HUDEP-2 (cell line): ENCODE measurements at regions not wholly inside any gene's neighbourhood (a gene's known extent, or its start where the extent isn't known, plus 50 kb on each side); places are given as distances from the start of the nearest gene placed in this dataset.
"Not testable (repeated sequence)": the region's sequence is repeated elsewhere in the genome, so short reads cannot be mapped to it uniquely, and the experiment has no call there.

Source experiments
- DNase-seq, 76 experiments: peaks; one replicate each; lab custom pipeline; 2025; ENCODE audit not compliant: unreplicated experiment in 76 of 76; lab: John Stamatoyannopoulos, UW

DNA sequence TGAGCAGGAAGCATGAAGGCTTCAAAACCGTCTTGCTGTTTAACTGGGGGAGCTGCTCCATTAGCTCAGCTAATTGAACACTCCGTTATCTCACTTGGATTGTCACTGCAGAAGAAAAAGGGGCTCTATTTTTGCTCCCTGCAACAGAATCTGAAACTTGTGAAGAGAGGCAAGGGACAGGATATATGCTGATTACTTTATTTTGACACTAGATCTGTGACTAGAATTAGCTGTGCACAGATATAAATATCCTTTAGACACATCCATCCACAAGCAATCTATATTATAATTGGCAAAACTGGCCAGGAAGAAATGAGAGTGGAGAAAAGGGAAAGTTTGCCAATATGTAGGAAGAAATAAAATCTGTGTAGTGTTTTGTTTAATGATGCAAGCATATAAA is 700.1 kb upstream of the CHAC2 start:
- no peak for DNase-seq

DNA sequence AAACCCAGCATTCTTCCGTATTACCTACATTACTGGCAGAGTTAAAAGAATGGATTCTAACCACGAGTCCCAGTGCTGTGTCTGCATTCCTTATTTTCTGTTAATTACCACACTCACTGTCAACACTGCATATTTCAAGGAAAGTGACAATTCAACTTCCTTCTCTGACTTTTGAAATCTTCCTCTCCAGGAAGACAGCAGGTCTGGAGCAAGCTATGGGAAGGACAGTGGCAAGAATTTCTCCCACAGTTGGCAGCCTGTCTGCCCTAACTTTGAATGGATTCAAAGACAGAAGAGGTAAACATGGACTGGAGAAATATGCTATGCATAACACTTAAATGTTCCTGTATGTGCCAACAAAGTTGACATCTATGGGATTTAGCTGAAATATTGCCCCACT is 700.5 kb upstream of the CHAC2 start:
- no peak for DNase-seq

- DNase-seq: no peak
Measured at GRCh38 chr2:53064154-53064553, 703.5 kb upstream of the CHAC2 start.

GRCh38 chr2:53058526-53058925 is 709.1 kb upstream of the CHAC2 start:
- no peak for DNase-seq

- DNase-seq: no peak
Measured at GRCh38 chr2:53053937-53054336, 713.7 kb upstream of the CHAC2 start.

DNA sequence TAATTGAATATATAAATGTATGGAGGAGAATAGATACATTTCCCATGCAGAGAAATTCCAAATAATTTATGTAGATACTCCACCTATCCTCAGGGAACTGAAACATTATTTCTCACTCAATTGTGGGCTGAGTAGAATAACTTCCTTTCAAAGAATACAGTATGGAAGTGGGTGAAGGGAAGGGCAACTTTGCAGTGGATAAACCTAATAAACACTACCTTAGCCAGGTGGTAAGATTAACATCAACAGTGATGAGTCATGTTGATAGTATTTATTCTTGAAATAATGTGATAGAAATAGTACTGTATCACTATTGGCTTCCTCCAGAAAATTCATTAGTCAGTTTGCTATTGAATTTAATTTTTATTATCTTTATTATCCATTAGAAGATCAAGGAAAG is 716.4 kb upstream of the CHAC2 start:
- no peak for DNase-seq

GRCh38 chr2:53040536-53041229 is 726.9 kb upstream of the CHAC2 start:
- DNase-seq: no peak

GRCh38 chr2:53036196-53036595 is 731.4 kb upstream of the CHAC2 start:
- DNase-seq: no peak

GRCh38 chr2:53035153-53035552 is 732.5 kb upstream of the CHAC2 start:
- no peak for DNase-seq

GRCh38 chr2:53033411-53033810 is 734.2 kb upstream of the CHAC2 start:
- DNase-seq: no peak

GRCh38 chr2:53028746-53029423 is 738.7 kb upstream of the CHAC2 start:
- DNase-seq: no peak

- DNase-seq: no peak
Measured at GRCh38 chr2:53028225-53028624, 739.4 kb upstream of the CHAC2 start.

GRCh38 chr2:53022248-53022647 is 745.4 kb upstream of the CHAC2 start:
- DNase-seq: not testable (repeated sequence)

DNA sequence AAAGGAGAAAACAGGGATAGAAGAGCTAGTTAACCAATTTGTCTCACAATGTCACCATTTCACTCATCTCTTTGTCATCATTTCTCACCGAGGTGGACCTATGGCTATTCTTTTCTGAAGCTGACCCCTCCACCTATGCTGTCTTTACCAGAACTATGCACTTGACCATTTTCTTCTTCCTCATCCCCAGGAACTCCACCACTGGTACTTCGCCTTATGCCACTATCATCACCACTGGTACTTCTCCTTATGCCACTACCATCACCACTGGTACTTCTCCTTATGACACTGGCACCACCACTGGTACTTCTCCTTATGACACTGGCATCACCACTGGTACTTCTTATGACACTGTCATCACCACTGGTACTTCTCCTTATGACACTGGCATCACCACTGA is 745.8 kb upstream of the CHAC2 start:
- DNase-seq: no peak

DNA sequence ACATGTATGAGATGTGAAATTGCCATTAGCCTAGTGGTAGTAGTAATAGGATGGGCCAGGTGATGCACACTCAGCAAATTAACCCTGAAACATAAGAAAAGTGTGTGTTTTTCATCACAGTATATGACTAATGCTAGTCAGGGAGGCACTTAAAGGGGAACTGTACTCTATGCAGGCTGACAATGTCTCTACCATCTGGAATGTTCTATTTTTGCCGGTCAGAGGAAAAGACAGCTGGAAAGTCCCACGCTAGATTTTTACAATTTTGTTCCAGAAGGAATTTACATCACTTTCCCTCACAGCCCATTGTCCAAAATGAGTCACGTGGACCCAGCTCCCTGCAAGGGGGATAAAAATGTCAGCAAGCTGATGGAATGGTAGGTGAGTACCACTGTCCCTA is 746.3 kb upstream of the CHAC2 start:
- DNase-seq: no peak

- no peak for DNase-seq
Measured at GRCh38 chr2:53018825-53019425, 748.7 kb upstream of the CHAC2 start.

GRCh38 chr2:53006980-53007379 is 760.6 kb upstream of the CHAC2 start:
- DNase-seq: no peak

GRCh38 chr2:53004413-53004812 is 763.2 kb upstream of the CHAC2 start:
- no peak for DNase-seq

DNA sequence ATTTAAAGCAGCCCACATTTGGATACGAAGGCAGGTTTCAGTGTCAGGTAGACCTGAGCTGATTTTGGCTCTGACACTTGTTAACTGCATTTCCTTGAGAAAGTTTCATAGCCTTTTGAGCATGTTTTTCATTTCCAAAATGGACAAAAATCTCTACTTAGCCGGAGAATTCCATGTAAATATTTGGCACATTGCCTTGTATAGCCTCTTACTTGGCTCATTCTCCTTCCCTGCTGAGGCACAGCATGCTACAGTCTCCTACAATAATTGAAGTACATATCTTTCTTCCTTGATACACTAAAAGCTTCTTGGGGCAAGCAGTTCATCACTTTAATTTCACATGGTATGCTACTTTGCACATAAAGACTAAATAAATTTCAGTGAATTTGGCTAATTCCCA is 772.2 kb upstream of the CHAC2 start:
- DNase-seq: no peak

- no peak for DNase-seq
Measured at GRCh38 chr2:52976143-52976949, 791.3 kb upstream of the CHAC2 start.

- DNase-seq: no peak
Measured at GRCh38 chr2:52974127-52974526, 793.5 kb upstream of the CHAC2 start.
